Small intestine (tissue), 7 donors: ENCODE measurements at regions not wholly inside any gene's neighbourhood (a gene's known extent, or its start where the extent isn't known, plus 50 kb on each side); places are given as distances from the start of the nearest gene placed in this dataset.

ENCODE experiments used
- DNase-seq, 2 donors: peaks; one replicate each; pipeline versions ENCODE4 v3.0.0 to v3.0.0-alpha.2; 2013
- FAIRE-seq: peaks from 2 replicates; lab custom pipeline; 2012; peaks lifted over from hg19 to GRCh38; lab: Jason Lieb, UNC
- H3K27ac ChIP-seq, 3 donors: one replicate each; pipeline ENCODE4 v1.5.1; 2013; ENCODE audit warnings: low read length in 2 of 3, mild to moderate bottlenecking in 2 of 3, control low read depth in 1 of 3, inconsistent platforms in 1 of 3, low read depth in 1 of 3, moderate library complexity in 1 of 3
- H3K27me3 ChIP-seq, 3 donors: one replicate each; pipeline ENCODE4 v1.6.1; 2013; ENCODE audit warnings: low read length in 3 of 3, inconsistent platforms in 1 of 3; ENCODE audit not compliant: control insufficient read depth in 3 of 3, insufficient read depth in 3 of 3
- H3K36me3 ChIP-seq, 3 donors: one replicate each; pipeline ENCODE4 v1.6.1; 2013; ENCODE audit warnings: low read length in 3 of 3, inconsistent platforms in 1 of 3, low read depth in 1 of 3, mild to moderate bottlenecking in 1 of 3, moderate library complexity in 1 of 3; ENCODE audit not compliant: control insufficient read depth in 3 of 3, insufficient read depth in 2 of 3
- H3K4me1 ChIP-seq, 3 donors: one replicate each; pipeline ENCODE4 v1.6.1; 2013; ENCODE audit warnings: low read length in 2 of 3, inconsistent platforms in 1 of 3, low read depth in 1 of 3, mild to moderate bottlenecking in 1 of 3, moderate library complexity in 1 of 3; ENCODE audit not compliant: control insufficient read depth in 3 of 3, insufficient read depth in 2 of 3
- H3K4me3 ChIP-seq, 3 donors: one replicate each; pipeline ENCODE4 v1.5.1; 2013; ENCODE audit warnings: low read length in 3 of 3, control low read depth in 1 of 3, inconsistent platforms in 1 of 3, low read depth in 1 of 3, mild to moderate bottlenecking in 1 of 3, moderate library complexity in 1 of 3
- H3K9me3 ChIP-seq, 2 donors: one replicate each; pipeline ENCODE4 v1.6.1; 2013; ENCODE audit warnings: low read depth in 1 of 2, low read length in 1 of 2; ENCODE audit not compliant: control insufficient read depth in 2 of 2, insufficient read depth in 1 of 2
- WGBS, 3 donors: extraction: QIAGEN DNeasy Blood & Tissue Kit; methylation state at CpG; one replicate each; pipeline ENCODE4 v1.1.7; 2013; 5-methylcytosine and 5-hydroxymethylcytosine counted together
- donor health status: healthy with polysubstance abuse.
- donor health status: control.
- donor health status: control.
- donor health status: Bipolar disorder and iron deficiency.
- donor health status: healthy.

DNA sequence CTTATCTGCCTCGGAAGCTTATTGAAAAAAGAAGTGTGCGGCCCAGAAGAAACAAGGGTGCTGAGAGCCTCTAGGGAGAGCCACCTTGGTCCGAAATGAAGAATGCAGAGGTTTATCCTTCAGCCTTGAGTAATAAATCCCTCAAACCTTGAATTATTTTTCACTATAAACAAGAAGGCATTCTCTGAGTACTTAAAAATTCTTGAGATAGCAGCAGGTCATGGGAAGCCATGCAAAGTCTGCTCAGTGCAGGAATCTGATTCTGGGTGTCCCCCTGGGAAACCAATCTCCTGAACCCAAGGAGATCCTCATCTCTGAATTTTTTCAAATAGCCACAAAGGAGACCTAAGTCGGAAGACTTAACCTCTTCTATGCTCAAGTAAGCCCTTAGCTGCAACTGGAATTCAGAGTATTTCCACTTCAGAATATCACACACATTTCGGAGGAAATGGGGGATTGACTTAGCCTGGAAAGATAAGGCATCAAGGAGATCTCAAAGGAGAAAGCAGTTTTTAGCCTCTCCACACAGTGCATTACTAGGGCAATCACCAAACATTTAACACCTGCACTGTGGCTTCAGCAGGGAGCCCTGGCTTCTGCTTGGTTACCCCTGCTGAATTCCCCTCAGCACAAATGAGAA, 365.0 kb downstream of the ETS1 start:
- H3K4me3 ChIP-seq = no peak overlapping the region
- DNase-seq = no peak
- 55 to 70% (median 67%) methylated on average over 5 of the region's 5 CpGs for WGBS, 3 donors
- no peaks in the 10 kb centered on the region for H3K4me1 ChIP-seq
- no peak overlapping the region for H3K27ac ChIP-seq
- no peak for FAIRE-seq
- H3K9me3 ChIP-seq = no peaks in the 10 kb centered on the region
- H3K36me3 ChIP-seq = no peaks in the 10 kb centered on the region
- H3K27me3 ChIP-seq = peaks cover 0 to 3% (median 0%) of the 10 kb centered on the region in 3 donors

DNA sequence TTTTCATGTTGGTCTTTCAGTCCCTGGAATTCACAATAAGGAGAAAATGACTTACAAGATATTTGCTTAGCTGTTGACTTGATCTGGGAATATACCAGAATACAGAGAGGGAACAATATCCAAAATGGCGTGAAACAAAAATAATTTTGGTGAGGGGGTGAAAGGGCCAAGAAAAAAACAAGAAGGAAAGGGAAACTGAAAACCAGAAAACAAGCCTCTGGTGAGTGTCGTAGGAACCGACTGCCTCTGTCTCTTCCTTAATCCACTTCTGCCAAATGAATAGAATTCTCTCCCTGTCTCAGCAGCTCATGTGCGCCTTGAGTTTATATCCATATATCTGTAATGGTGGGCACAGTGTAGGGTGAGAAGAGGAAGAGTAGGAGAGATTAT, 367.6 kb downstream of the ETS1 start:
- DNase-seq (no peak), FAIRE-seq (no peak)
- Histone ChIP-seq H3K4me3 (no peak overlapping the region), H3K4me1 (no peaks in the 10 kb centered on the region), H3K27ac (no peak overlapping the region), H3K9me3 (peaks cover 0 to 7% of the 10 kb centered on the region in 2 donors), H3K27me3 (peaks cover 0 to 3% (median 0%) of the 10 kb centered on the region in 3 donors), H3K36me3 (no peaks in the 10 kb centered on the region)
- WGBS, 3 donors = 74 to 83% (median 82%) methylated on average over 4 of the region's 4 CpGs

DNA sequence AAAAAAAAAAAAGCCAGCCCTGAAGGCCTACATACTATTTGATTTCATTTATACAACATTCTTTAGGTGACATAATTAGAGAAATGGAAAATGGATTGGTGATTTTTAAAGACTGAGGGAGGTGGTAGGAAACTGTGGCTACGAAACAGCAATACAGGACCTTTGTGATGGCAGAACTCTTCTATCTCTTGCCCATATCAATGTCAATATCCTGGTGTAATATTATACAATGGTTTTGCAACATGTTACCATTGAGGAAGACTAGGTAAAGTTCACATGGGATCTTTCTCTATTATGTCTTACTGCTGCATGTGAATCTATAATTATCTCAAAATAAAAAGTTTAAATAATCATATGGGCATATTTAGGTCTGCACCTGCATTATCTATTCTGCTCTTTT, 371.2 kb downstream of the ETS1 start:
- H3K27me3 ChIP-seq = peaks cover 0 to 3% (median 0%) of the 10 kb centered on the region in 3 donors
- 88 to 100% (median 93%) methylated on average over 1 of the region's 1 CpG for WGBS, 3 donors
- no peak for FAIRE-seq
- H3K4me1 ChIP-seq = no peaks in the 10 kb centered on the region
- no peaks in the 10 kb centered on the region for H3K36me3 ChIP-seq
- no peak overlapping the region for H3K27ac ChIP-seq
- no peak overlapping the region for H3K4me3 ChIP-seq
- peaks cover 0 to 15% of the 10 kb centered on the region in 2 donors for H3K9me3 ChIP-seq
- no peak for DNase-seq

DNA sequence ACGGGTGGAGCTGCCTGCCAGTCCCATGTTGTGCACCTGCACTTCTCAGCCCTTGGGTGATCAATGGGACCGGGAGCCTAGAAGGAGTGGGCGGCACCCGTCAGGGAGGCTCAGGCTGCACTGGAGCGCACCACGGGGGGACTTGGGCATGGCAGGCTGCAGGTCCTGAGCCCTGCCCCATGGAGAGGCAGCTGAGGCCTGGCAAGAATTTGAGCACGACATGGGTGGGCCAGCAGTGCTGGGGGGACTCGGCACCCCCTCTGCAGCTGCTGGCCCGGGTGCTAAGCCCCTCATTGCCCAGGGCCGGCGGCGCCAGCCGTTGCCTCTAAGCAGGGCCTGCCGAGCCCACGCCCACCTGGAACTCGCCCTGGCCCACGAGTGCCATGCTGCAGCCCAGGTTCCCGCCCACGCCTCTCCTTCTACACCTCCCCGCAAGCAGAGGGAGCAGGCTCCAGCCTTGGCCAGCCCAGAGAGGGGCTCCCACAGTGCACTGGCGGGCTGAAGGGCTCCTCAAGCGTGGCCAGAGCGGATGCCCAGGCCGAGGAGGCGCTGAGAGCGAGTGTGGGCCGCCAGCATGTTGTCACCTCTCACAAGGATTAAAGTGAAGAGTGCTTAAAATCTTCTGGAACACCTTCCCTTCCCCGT, 372.0 kb downstream of the ETS1 start:
- no peak for FAIRE-seq

DNA sequence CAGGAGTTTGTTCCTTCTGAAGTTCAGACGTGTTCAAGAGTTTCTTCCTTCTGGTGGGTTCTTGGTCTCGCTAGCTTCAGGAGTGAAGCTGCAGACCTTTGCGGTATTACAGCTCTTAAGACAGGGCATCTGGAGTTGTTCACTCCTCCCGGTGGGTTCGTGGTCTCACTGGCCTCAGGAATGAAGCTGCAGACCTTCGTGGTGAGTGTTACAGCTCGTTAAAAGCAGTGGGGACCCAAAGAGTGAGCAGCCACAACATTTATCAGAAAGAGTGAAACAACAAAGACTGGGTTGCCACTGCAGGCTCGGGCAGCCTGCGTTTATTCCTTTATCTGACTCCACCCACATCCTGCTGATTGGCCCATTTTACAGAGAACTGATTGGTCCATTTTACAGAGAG, 373.1 kb downstream of the ETS1 start:
- H3K27me3 ChIP-seq = no peaks in the 10 kb centered on the region
- no peak for DNase-seq
- 81 to 87% (median 82%) methylated on average over 9 of the region's 9 CpGs for WGBS, 3 donors
- no peak overlapping the region for H3K4me3 ChIP-seq
- no peak for FAIRE-seq
- H3K4me1 ChIP-seq = no peaks in the 10 kb centered on the region
- H3K36me3 ChIP-seq = no peaks in the 10 kb centered on the region
- H3K9me3 ChIP-seq = peaks cover 0 to 15% of the 10 kb centered on the region in 2 donors
- no peak overlapping the region for H3K27ac ChIP-seq

More for the DNA sequence above, 372.0 kb downstream of the ETS1 start:
- H3K27ac ChIP-seq = no peak overlapping the region
- DNase-seq = no peak
- H3K36me3 ChIP-seq = no peaks in the 10 kb centered on the region
- H3K4me3 ChIP-seq = no peak overlapping the region
- no peaks in the 10 kb centered on the region for H3K4me1 ChIP-seq
- WGBS, 3 donors = 86 to 95% (median 91%) methylated on average over 27 to 28 of the region's 28 CpGs
- H3K9me3 ChIP-seq = peaks cover 0 to 15% of the 10 kb centered on the region in 2 donors
- H3K27me3 ChIP-seq = peaks cover 0 to 3% (median 0%) of the 10 kb centered on the region in 3 donors

DNA sequence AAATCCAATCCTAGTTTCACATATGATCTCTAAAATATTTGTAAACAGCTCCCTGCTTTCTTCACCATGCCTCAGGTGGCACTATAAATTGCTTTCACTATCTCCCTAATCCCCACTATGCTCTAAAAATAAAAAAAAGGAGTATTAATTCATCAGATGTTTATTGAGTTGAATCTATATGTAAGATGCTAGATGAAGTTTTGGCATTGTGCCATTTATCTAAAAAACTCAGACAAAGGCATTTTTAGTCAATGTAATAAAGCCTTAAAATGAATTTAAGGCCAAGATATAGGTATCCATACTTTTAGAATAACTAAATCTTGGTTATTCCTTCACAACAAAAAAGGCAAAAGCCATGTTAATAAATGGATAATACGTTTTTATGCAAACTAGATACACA, 373.9 kb downstream of the ETS1 start:
- H3K4me1 ChIP-seq = no peaks in the 10 kb centered on the region

DNA sequence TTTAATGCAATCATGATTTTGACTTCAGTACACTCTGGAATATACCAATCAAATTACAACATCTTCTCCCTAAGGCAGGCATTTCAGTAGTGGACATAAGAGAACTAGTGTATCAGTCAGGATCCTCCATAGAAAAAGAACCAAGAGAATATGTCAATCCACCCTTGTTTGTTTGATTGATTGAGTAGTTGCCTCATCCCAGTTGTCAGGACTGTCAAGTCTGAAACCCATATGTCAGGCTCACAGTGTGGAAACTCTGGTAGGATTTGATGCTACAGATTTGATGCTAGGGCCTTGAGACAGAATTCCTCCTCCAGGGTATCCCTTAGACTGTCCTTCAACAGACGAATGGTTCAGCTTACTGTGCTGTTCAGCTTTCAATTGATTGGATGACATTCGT, 375.0 kb downstream of the ETS1 start:
- DNase-seq = no peak
- WGBS, 3 donors = 69 to 85% (median 77%) methylated on average over 2 of the region's 2 CpGs

More for the DNA sequence above, 373.9 kb downstream of the ETS1 start:
- Histone ChIP-seq H3K9me3 (peaks cover 0 to 15% of the 10 kb centered on the region in 2 donors), H3K36me3 (no peaks in the 10 kb centered on the region), H3K27me3 (no peaks in the 10 kb centered on the region), H3K27ac (no peak overlapping the region), H3K4me3 (no peak overlapping the region)
- DNase-seq (no peak), FAIRE-seq (no peak)
- 64 to 78% (median 76%) methylated on average over 1 of the region's 1 CpG for WGBS, 3 donors

DNA sequence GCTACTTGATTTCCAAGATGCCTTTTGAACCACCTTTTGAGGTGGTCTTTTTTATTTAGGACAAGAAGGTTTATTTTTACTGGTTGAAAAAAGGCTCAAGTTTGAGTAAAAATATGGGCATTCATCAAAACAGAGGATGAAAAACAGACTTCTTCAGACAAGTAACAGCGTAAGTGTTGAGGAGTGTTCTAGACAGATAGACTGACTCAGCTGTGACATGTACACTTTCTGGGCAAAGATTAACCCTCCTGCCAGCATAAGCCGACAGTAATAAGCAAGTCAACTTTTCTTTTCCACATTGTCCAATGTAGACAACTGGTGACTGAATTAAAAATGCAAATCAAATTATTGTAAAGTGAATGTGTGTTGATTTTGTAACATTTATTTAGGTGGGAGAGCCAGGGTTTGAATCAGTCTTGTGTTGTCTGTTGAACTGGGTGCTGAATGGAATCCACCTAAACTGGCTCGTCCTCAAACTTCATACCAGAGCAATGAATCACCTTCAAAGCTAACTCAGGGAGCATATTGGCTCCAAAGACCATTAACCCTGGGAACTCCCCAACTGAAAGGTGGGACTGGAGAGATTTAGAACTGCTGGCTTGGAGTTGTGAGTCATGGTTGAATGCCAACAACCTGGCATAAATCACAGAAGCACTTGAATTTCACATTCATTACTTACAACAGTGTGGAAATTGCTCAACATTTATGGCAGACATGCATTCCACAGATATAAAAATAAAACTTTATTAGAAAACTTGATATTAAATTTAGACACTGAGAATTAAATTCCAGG, 377.0 kb downstream of the ETS1 start:
- Histone ChIP-seq H3K4me1 (no peaks in the 10 kb centered on the region), H3K9me3 (peaks cover 0 to 11% of the 10 kb centered on the region in 2 donors), H3K27ac (no peak overlapping the region), H3K36me3 (no peaks in the 10 kb centered on the region), H3K4me3 (no peak overlapping the region), H3K27me3 (no peaks in the 10 kb centered on the region)
- FAIRE-seq = no peak
- 11 to 52% (median 28%) methylated on average over 3 of the region's 3 CpGs for WGBS, 3 donors
- peak; percentile 35 to 65 for DNase-seq

More for the DNA sequence above, 375.0 kb downstream of the ETS1 start:
- no peak for FAIRE-seq
- Histone ChIP-seq H3K4me1 (no peaks in the 10 kb centered on the region), H3K4me3 (no peak overlapping the region), H3K27me3 (no peaks in the 10 kb centered on the region), H3K36me3 (no peaks in the 10 kb centered on the region), H3K27ac (no peak overlapping the region), H3K9me3 (peaks cover 0 to 15% of the 10 kb centered on the region in 2 donors)
